HuH-7.5 (cell line): ENCODE measurements at regions not wholly inside any gene's neighbourhood (a gene's known extent, or its start where the extent isn't known, plus 50 kb on each side); places are given as distances from the start of the nearest gene placed in this dataset.
"Not testable (repeated sequence)": the region's sequence is repeated elsewhere in the genome, so short reads cannot be mapped to it uniquely, and the experiment has no call there.

ENCODE experiments used
- DNase-seq: peaks from one replicate; pipeline ENCODE4 v3.0.0; 2011; ENCODE audit warnings: low spot score

DNA sequence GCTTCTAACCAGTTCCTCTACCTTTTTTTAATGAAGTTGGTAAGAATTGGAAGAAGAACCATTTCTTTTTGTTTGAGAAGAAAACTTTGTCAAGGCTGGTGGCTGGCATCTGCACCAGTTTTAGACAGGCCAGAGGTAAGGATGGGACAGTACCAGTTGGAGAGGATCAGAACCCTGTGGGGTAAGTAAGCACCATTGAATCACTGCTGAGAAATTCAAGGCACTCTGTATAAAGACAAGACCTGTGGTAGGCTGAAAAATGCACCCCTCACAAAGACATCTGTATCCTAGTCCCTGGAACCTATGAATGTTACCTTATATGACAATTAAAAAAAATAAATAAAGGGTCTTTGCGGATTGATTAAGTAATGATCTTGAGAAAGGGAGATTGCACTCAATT is 166.7 kb upstream of the NRP1 start:
- no peak for DNase-seq

DNA sequence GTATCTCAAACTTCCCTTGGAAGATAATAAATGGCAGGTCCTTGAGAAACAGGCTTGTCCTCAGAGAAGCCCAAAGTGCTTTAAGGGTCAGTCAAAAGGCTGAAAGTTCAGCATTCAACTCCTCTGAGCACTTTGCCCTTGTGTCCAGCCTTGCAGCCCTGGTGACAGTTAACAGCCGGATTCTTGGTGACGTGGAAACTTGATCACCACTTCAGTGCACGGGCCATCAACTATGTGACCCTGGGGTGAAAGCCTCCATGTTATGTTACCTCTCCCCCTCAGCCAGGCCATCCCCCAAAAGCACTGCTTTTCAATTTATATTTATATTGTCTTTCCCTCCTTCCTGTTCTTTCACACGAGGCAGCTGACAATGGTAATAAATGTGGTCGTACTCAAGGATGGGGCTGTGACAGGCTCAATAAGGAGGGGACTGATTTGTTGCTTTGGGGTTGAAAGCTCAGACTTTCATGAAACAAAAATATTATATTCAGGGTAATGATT is 164.0 kb upstream of the NRP1 start:
- DNase-seq = no peak

DNA sequence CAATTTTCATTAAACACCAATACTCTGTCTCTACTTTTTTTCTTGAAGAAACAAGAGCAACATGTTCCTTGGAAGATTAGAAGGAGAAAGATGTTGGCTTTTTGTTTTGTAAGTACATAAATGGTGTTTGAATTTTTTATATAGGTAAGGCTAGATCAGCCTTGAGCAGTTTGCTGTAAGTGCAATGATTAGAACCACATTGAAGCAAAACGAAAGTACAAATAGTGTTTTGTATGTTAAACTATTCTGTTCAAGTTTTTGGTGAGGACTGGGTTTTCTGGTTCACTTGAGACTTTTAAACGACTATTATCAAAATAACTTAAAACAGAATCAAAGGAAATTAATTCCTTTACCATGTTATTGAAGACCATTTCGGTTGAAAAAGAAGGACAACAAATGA is 162.9 kb upstream of the NRP1 start:
- DNase-seq = no peak

DNA sequence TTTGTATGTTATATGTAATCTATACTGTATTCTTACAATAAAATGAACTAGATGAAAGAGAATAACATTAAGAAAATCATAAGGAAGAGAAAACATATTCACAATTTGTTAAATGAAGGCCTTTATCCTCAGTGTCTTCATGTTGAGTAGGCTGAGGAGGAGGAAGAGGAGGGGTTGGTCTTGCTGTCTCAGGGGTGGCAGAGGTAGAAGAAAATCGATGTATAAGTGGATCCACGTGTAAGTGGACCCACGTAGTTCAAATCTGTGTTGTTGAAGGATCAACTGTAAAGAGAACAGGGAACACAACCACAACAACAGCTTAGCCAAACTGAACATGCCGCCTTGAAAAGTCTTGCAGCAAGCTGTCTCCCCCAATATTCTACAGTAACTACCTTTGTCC is 161.6 kb upstream of the NRP1 start:
- DNase-seq = no peak

DNA sequence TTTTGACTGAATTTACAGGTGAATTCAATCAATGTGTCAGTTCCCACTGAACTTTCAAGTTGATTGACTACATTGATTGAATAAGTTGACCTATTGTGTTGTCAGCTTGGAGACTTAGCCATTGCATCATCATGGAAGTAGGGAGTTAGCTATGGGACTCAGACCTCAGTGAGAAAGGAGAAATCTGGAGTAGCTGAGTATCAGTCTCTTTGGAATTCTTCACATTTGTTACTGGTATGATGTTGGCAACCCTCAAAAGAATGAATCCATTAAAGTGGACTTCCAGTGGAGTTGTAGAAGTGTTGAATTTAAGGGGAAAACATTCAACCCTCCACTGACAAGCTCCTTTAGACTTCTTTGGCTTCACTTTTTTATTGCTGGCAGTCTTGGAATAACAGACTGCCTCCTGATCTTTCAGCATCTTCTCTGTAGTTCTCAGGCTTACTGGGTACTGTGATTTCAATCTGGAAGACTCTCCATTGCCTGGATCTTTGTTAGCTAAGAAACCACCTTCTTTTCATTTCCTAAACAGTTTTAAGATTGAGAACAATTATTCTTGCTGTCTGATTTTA is 160.3 kb upstream of the NRP1 start:
- no peak for DNase-seq

DNA sequence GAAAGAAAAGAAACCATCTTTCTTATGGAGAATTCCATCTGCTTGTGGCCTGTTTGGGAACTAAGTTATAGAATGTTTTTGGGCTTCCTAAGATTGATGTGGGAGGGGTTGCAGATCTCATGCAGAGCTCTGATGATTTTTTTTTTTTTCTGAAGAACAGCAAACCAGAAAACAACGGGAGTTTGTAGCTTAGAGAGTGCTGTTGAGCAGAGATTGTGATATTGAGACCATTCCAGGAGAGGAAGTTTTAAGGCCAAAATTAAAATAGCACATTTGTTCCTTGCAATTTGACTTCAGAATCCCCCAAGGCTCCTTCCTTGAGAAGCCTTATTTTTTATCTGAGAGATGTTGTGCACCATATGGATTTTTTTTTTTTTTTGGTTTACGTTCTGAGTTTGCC is 159.5 kb upstream of the NRP1 start:
- DNase-seq = no peak

DNA sequence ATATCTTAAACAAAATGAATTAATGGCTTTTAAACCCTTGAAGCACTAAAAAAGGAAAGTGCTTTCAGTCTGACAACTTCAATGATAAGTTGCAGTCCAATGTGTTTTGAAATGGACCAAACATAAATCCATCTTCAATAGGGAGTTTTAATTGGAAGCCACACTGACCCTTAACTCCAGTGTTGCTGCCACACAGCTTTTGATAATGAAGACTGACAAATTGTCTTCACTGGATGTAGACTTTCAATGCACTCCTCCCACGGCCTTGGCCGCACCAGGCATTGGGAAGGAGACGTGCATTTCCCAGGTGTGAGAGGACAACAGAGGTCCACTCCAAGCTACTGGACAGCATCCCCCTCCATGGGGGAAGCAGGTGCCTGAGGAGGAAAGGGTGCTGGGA is 159.0 kb upstream of the NRP1 start:
- no peak for DNase-seq

DNA sequence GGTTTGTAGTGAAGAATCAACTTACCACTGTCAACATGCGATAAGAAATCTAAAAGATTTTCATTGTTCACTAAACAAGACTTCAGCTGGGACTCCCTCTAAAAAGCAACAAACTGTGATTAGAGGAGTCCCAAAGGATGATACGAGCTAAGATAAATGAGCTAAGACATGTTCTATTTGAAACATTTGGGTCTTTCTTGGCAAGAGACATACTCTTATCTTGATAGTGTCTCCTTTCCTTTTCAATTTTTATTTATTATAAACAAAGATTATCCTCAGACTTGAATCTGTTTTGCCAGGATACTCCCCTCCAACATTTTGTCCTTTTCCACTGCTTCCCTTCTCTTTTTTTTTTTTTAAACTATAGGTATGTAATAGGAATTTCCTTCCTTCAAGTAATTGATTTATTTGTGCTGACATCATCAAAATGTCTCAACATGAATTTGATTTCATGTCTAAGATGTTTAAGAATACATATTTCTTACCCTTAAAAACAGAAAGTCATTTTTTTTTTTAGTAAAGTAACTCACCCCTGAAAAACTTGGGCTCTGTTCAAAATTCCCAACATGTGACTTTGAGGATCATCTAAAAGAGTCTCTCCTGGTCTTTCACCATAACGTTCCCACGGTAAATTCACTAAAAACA is 158.4 kb upstream of the NRP1 start:
- DNase-seq = no peak

DNA sequence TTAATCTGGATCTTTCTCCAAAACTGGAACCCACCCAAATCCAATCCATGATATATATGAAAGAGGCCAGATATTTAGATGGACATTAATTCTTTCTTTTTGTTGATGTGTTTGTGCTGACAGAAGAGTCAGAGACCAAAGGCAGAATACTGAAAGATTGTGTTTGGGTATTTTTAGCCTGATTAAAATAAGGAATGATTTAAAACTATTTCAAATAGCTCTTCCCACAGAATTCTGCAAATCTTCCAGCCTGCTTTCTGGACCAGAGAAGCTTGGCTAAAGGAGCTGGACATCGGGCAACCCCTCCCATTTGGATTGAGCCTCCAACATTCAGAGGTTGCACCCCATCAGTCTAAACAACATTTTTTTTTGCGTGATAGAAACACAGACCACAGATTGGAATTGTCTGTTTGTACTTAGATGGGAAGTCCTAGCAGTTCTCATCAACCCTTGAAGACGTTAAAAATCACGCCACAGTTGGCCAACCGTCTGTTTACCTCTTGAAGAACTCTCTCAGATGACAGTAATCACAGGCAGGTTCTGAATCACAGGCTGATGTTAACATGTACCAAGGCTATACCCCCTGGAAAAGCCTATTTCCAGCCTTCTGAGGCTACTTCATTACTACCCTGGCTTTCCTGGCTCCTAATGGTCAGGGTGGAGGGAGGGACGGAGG is 155.2 kb upstream of the NRP1 start:
- DNase-seq = no peak

DNA sequence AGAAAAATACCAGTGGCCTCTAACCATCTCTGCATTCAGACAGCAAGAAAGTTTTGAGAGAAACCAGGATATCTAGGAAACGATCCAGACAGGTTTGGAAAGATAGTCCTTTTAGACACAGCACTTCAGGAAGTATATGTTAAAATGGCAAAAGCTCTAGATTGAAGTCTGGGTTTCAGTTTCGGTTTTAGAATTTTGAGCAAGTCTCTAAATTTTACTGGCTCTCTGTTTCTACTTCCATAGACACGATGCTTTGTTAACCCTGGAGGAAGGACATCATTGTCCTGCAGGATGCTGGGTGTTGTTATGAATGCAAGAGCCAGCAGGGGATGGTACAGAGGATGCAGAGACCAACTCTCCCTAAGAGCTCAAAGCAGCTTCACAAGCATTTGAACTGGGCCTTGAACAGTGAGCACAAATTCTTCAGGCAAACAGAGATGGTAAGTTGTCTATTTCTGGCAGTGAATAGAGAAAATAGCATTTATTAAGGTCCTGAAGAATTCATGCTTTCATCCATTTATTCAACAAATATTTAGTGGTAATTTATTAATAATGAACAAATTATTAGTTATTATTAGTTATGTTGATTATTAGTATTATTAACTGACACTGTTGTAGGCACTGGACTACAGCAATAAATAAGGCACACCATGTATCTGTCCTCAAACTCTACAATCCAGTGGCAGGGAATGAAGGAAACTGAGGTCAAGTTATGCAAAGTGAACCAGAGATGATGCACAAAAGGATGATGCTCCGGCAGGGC is 152.7 kb upstream of the NRP1 start:
- DNase-seq = no peak

DNA sequence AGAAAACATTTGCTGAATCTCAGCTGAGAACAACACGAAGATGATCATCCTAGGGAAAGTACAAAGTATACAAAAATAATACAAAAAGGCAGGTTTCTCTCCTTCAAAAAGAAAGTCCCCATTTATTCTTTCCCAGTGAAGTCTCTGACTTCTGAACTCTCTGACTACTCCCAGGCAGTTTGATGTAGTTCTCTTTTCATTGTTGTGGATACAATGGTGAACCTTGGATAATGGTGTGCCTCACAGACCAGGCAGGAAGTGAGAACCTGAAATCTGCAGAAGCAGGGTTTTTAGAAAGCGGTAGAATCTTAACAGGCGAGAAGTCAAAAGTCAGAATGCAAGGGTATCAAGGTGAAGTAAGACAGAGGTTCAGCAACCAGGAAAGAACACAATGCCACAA is 150.8 kb upstream of the NRP1 start:
- no peak for DNase-seq

DNA sequence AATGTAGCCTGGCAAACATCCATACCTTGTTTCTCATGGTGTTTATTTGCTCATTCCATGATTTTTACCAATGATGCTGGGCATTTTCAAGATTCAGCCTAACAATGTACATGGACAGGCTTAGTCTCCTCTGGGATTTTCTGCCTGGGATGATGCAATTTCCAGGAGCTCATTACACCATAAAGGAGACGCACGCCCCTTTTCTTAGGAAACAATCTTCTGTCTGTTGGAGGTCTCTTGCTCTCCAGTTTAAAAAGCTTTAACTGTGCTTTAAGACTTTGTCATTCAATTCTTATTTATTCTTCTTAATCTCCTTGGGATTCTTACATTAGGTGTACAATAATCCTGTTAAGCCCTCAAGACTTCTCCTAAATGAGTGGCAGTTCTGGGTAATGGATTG is 150.3 kb upstream of the NRP1 start:
- DNase-seq = no peak

DNA sequence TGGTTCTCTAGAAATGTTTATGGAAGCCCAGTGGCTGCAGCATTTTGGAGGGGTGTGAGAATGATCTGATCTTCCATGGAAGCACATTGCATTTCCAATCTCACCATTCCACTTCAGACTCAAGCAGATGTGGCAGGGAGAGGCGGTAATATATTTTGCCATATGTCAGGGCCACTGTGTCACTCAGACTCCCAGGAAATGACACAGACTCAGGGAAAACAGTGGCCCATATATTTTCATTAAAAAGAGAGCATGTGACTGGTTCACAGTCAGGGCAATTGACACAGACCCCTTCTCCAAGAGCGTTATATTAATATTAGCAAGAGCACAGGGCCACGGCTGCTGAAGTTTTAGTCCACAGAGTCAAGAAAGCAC is 149.3 kb upstream of the NRP1 start:
- no peak for DNase-seq

DNA sequence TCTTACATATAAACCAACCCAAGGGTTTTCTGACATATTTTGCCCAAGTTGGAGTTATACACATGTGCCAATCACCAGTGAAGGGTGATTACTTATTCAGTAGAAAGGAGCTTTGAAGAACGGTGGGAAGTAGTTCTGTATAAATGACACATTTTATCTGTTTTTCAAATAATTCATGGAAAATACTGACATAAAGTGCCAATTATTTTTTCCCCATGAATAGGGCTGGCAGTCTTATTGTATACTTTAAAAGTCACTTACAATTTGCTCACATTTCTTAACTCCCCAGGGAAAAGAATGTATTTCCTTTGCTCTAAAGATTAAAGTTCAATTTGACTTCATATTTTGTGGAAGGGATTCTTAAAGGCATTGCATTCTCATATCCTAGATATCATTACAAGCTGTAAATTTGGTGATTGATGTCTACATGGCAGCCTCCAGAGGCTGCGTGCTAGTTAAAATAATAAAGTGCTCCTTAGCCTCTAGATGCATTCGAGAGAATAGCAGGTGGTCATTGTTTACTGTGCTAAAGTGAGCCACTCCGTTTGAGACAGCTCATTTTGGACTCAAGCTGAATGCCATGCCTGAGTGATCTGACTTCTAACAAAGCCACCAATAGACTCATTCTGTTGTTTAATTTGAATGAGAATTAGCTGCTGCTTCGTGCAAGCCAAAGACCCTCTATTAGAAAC is 148.8 kb upstream of the NRP1 start:
- no peak for DNase-seq

DNA sequence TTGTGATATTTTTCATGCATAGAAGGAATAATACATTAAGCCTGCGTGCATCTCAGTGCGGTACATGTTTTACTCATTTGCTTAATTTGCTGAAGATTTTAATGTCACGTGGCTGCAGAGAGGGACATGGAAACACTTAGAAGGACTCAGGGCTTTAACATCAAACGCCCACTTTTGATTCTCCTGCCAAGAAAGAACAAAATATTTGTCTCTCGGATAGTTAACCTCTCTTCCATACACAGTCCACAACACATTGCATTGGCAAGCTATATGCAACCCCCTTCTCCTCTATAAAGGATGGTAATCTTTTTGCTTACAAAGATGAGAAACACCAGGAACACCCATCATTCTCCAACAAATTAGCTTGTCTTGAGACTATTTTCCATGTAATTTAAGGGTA is 148.0 kb upstream of the NRP1 start:
- no peak for DNase-seq

DNA sequence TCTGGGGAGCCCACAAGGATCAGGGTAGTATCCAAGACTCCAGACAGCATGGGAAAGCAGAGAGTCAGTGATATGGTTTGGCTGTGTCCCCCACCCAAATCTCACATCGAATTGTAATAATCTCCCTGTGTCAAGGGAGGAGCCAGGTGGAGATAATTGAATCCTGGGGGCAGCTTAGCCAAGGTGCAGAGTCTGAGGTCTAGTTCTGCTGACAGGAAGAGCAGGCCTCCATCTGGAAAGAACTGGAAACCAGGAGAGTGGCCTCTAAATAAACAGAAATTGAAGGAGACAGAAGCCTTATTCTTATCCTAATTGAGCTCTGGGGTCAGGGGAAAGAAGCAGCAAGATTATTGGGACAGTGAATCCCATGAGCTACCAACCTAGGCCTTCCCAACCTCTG is 146.7 kb upstream of the NRP1 start:
- DNase-seq = no peak

DNA sequence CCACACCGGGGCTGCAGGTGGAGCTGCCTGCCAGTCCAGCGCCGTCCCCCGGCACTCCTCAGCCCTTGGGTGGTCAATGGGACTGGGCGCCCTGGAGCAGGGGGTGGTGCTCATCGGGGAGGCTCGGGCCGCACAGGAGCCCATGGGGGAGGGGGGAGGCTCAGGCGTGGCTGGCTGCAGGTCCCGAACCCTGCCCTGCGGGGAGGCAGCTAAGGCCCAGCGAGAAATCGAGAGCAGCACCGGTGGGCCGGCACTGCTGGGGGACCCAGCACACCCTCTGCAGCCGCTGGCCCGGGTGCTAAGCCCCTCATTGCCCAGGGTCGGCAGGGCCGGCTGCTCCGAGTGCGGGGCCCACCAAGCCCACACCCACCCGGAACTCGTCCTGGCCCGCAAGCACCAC is 145.9 kb upstream of the NRP1 start:
- not testable (repeated sequence) for DNase-seq

DNA sequence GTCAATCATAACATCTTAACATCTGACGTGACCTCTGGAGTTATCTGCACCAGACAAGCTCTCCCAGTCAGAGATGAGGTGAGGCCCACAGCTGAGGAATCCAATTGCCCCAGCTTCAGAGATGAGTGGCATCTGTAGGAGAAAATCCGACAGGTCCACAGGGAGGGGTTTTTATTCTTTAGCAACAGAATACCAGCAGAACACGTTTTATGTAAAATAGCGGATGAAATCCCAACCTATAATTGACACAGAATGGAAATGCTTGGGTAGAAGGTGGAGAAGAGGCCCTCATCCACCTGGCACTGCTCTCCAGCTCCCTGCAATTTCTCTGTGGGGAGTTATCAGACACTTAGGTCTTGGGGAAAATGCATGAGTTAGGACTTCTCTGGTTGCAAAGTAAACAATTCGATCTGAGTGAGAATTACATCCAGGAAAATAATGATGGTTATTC is 144.2 kb upstream of the NRP1 start:
- DNase-seq = peak; percentile 22

DNA sequence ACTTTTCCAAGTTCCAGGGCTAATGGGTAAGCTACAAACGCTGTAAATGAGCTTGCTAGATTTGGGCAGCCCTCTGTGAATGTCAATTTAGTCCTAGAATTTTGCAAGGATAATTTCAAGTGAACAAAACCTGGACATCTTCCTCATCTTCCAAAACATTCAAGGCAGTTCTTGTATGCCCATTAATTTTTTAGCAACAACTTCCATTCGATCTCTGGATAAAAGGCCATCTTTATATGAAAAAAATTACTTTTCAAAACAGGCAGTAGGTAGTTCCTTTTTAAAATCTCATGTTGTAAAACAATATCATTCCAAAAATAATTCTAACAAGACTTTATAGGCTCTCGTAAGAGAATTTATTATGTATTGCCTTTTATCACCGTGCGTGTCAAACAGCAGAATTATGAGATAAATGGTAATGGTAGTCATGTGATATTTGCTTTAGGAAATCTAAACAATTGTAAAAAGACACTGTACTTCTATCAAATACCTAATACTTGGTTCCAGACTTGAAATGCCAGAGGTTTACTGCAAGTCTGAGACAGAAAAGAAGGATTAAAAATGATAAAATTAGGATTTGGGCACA is 143.7 kb upstream of the NRP1 start:
- DNase-seq = no peak

DNA sequence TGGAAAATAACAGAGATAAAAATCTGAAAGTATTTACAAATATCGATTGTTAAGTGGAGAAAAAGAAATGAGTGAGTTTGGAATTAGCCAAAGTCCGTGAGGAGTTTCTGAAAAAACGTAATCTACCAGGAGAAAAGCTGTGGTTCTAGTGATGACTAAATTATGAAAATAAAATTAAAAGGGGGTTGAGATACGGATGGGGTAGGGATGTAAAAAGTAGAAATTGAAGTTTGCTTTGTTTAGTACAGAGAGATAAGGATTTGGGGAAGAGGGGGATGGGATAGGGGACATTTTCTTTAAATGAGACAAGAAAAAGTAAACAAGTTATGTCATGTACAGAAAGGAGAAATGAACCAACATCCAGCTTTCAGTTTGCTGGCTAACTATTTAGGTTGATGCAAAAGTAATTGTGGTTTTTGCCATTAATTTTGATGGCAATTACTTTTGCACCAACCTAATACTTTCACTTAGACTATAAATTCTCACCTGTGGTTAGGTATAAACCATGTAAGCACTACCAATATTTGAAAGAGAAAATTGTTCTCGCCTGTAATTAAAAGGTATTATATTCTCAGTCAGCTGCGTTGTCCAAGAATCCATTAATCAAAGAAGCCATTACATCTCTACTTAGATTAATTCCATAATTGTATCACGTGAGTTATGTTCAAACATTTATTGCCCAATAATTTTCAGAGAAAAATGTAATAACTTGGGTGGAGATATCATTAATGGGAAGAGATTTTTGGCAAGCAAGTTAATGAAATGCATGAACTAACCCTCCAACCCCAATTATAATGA is 143.0 kb upstream of the NRP1 start:
- DNase-seq = peak; percentile 52

DNA sequence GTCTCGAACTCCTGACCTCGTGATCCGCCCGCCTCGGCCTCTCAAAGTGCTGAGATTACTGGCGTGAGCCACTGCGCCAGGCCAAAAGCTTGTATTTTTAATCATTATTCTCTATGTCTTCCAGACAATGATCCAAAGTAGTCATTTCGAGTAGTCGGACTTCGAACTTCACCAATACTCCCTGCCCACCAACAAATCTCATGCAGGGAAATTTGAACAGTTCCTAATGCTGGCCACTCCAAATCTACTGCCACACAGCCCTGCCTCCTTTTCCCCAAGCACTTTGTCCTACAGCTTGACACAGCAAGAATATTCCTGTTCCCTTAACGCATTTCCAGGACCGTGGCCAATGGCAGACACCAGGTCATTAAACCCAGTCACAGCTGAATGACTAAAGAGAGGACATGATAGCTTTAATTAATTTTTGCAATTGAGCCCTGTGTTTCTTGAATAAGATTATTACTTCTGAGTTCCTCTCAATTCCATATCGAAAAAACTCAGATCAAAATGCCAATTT is 142.3 kb upstream of the NRP1 start:
- DNase-seq = peak; percentile 25
